Activated CD8-positive, alpha-beta memory T cell treated with anti-CD3 and anti-CD28 coated beads, Interleukin-2, amount 50 U/mL, for 24 hours (primary cell): ENCODE measurements at regions not wholly inside any gene's neighbourhood (a gene's known extent, or its start where the extent isn't known, plus 50 kb on each side); places are given as distances from the start of the nearest gene placed in this dataset.

Source experiments
- DNase-seq: peaks from one replicate; pipeline ENCODE4 v3.0.0-alpha.2; 2020; ENCODE audit errors: extremely low read depth

GRCh38 chr1:198903621-198904020 lies 264.8 kb downstream of the PTPRC start:
- no peak for DNase-seq

- DNase-seq: no peak
These were observed 265.5 kb downstream of the PTPRC start for GRCh38 chr1:198904321-198904720.

- no peak for DNase-seq
These were observed 268.0 kb downstream of the PTPRC start for GRCh38 chr1:198906739-198907422.

- no peak for DNase-seq
These were observed 268.5 kb downstream of the PTPRC start for GRCh38 chr1:198907423-198907746.

- DNase-seq: no peak
These were observed 270.2 kb downstream of the PTPRC start for GRCh38 chr1:198908995-198909394.

- no peak for DNase-seq
These were observed 271.1 kb downstream of the PTPRC start for GRCh38 chr1:198909973-198910372.

GRCh38 chr1:198910816-198911215 lies 272.0 kb downstream of the PTPRC start:
- no peak for DNase-seq

- DNase-seq: no peak
These were observed 273.2 kb downstream of the PTPRC start for GRCh38 chr1:198912046-198912445.

- no peak for DNase-seq
These were observed 274.8 kb downstream of the PTPRC start for GRCh38 chr1:198913667-198914066.

GRCh38 chr1:198915327-198916231 lies 276.7 kb downstream of the PTPRC start:
- DNase-seq: no peak

- no peak for DNase-seq
These were observed 278.4 kb downstream of the PTPRC start for GRCh38 chr1:198917226-198917625.

GRCh38 chr1:198918920-198919319 lies 280.1 kb downstream of the PTPRC start:
- DNase-seq: no peak

GRCh38 chr1:198919667-198920398 lies 281.0 kb downstream of the PTPRC start:
- no peak for DNase-seq

GRCh38 chr1:198922638-198923430 lies 284.0 kb downstream of the PTPRC start:
- DNase-seq: no peak

GRCh38 chr1:198923993-198924392 lies 285.2 kb downstream of the PTPRC start:
- no peak for DNase-seq

- DNase-seq: no peak
These were observed 286.7 kb downstream of the PTPRC start for GRCh38 chr1:198925567-198925966.

GRCh38 chr1:198927129-198927528 lies 288.3 kb downstream of the PTPRC start:
- DNase-seq: no peak

GRCh38 chr1:198929111-198929604 lies 290.3 kb downstream of the PTPRC start:
- DNase-seq: no peak

- no peak for DNase-seq
These were observed 291.2 kb downstream of the PTPRC start for GRCh38 chr1:198929961-198930599.

GRCh38 chr1:198932351-198932991 lies 293.6 kb downstream of the PTPRC start:
- no peak for DNase-seq
